ENCODE measurements at regions not wholly inside any gene's neighbourhood (a gene's known extent, or its start where the extent isn't known, plus 50 kb on each side); places are given as distances from the start of the nearest gene placed in this dataset.

- Mint-ChIP-seq H3K4me3 (no peak overlapping the region), H3K27me3 (peaks cover 3% of the 10 kb centered on the region), H3K36me3 (no peaks in the 10 kb centered on the region), H3K9me3 (no peaks in the 10 kb centered on the region), H3K27ac (no peak overlapping the region), H3K4me1 (no peaks in the 10 kb centered on the region)
These were observed 245.3 kb downstream of the TSN start for GRCh38 chr2:122000556-122001340.

DNA sequence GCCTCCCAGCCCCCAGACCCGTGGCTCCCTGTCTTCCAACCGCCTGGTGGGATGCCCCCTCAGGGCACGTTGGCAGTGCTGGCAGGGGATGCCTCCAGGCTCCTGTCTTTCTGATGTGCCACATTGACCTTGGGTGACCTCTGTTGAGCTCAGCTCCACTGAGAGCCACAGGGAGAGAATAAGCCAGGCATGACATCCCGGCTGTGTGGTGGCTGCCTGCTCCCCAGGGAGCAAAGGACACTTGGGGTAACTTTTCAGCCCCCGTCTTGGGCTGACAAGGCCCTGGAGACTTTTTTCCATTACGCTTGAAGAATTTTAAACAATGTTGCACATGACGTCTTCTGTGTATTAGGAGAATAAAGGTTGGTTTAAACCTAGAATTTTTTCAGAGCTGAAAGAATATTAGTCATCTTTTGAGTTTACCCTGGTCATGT, 246.0 kb downstream of the TSN start:
- no peak overlapping the region for H3K4me3 Mint-ChIP-seq
- H3K27me3 Mint-ChIP-seq = peaks cover 3% of the 10 kb centered on the region
- H3K9me3 Mint-ChIP-seq = no peaks in the 10 kb centered on the region
- H3K36me3 Mint-ChIP-seq = no peaks in the 10 kb centered on the region
- no peak overlapping the region for H3K27ac Mint-ChIP-seq
- no peaks in the 10 kb centered on the region for H3K4me1 Mint-ChIP-seq

- H3K27me3 Mint-ChIP-seq = peaks cover 4% of the 10 kb centered on the region
- no peak overlapping the region for H3K27ac Mint-ChIP-seq
- H3K36me3 Mint-ChIP-seq = no peaks in the 10 kb centered on the region
- H3K4me1 Mint-ChIP-seq = no peaks in the 10 kb centered on the region
- no peaks in the 10 kb centered on the region for H3K9me3 Mint-ChIP-seq
- H3K4me3 Mint-ChIP-seq = no peak overlapping the region
These were observed 247.9 kb downstream of the TSN start for GRCh38 chr2:122003196-122003940.

DNA sequence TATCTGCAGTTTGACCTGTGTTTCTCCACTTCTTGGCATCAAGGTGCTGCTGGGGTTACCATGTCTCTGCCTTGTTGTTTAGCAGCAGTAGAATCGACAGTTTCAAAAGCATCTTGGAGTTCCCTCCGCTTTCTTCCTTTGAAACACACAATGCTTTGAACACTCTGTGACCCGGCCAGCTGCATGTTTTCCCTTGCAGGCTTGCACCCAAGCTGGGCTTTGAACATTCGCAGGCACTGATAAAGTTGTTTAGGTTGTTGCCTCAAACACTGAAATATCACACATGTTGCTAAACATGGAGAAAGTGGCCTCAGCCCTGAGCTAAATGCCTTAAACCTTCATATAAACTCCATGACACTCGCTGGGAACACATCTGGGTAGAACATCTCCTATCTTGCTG, 251.7 kb downstream of the TSN start:
- Mint-ChIP-seq H3K36me3 (no peaks in the 10 kb centered on the region), H3K9me3 (no peaks in the 10 kb centered on the region), H3K4me1 (no peaks in the 10 kb centered on the region), H3K27ac (no peak overlapping the region), H3K4me3 (no peak overlapping the region), H3K27me3 (peaks cover 4% of the 10 kb centered on the region)

- Mint-ChIP-seq H3K27me3 (peaks cover 4% of the 10 kb centered on the region), H3K27ac (no peak overlapping the region), H3K4me1 (no peaks in the 10 kb centered on the region), H3K9me3 (no peaks in the 10 kb centered on the region), H3K4me3 (no peak overlapping the region), H3K36me3 (no peaks in the 10 kb centered on the region)
These were observed 252.1 kb downstream of the TSN start for GRCh38 chr2:122007577-122007976.

DNA sequence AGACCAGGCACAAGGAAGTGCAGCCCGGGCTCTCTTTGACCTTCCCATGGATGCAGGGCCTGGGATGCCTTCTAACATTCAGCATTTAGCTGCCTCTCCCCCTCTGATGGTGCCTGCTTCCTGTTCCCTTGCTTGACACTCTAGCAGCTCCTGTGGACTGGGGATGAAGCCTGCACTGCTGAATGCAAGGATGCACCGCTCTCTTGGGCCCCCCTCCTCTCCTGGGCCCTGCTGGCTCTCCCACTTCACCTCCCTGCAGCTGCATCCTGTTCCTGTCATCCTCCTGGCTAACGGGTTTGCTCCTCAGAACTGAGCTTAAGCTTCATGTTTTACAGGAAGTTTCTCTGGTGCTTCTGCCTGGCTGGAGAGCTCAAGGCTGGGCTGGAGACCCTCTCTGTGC, 254.1 kb downstream of the TSN start:
- Mint-ChIP-seq H3K9me3 (no peaks in the 10 kb centered on the region), H3K36me3 (no peaks in the 10 kb centered on the region), H3K4me3 (no peak overlapping the region), H3K27me3 (peaks cover 4% of the 10 kb centered on the region), H3K27ac (no peak overlapping the region), H3K4me1 (no peaks in the 10 kb centered on the region)

- Mint-ChIP-seq H3K36me3 (no peaks in the 10 kb centered on the region), H3K9me3 (no peaks in the 10 kb centered on the region), H3K4me1 (no peaks in the 10 kb centered on the region)
These were observed 256.2 kb downstream of the TSN start for GRCh38 chr2:122011493-122012270.

GRCh38 chr2:122018736-122019135, 263.3 kb downstream of the TSN start:
- H3K4me3 Mint-ChIP-seq = no peak overlapping the region
- no peaks in the 10 kb centered on the region for H3K36me3 Mint-ChIP-seq
- peaks cover 7% of the 10 kb centered on the region for H3K27me3 Mint-ChIP-seq
- H3K4me1 Mint-ChIP-seq = no peaks in the 10 kb centered on the region
- no peak overlapping the region for H3K27ac Mint-ChIP-seq
- no peaks in the 10 kb centered on the region for H3K9me3 Mint-ChIP-seq

More at GRCh38 chr2:122011493-122012270, 256.2 kb downstream of the TSN start:
- no peak overlapping the region for H3K27ac Mint-ChIP-seq
- H3K27me3 Mint-ChIP-seq = peaks cover 2% of the 10 kb centered on the region
- no peak overlapping the region for H3K4me3 Mint-ChIP-seq

DNA sequence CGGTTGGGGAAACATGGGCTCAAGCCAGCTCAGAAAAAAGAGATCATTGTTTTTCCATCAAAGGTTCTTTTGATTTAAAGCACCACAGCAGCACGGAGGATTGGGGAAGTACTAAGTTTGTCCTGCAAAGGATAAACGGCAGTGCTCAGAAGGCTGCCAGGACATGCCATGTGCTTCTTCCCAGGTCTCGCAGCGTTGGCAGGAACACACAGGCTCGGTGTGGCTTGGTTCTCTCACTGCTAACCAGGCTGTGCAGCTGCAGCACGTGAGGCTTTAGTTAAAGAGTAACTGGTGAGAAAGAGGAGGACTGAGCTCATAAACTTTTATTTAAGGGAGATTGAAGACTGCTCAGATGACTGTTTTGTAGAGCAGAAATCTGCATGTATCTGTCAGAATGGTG, 264.3 kb downstream of the TSN start:
- Mint-ChIP-seq H3K36me3 (no peaks in the 10 kb centered on the region), H3K4me1 (no peaks in the 10 kb centered on the region), H3K27ac (no peak overlapping the region), H3K27me3 (peaks cover 11% of the 10 kb centered on the region), H3K4me3 (no peak overlapping the region), H3K9me3 (no peaks in the 10 kb centered on the region)

DNA sequence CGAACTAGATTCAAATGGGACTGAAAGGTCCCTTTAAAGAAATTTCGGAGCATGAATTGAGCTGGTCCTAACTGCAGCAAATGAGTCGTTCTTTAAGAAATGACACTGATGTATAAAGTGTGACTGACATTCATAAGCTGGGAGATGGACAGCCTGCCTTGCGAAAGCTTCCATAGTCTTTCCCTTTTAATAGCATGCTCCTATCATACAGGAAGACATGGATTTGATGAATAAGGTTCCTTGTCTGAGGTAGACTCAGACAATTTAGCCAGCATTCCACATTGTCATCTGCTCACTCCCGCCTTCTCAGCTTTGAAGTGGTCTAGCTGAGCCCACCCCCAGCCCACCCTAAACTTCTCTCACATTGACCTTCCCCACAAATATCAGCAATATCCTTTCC, 264.9 kb downstream of the TSN start:
- peaks cover 11% of the 10 kb centered on the region for H3K27me3 Mint-ChIP-seq
- H3K36me3 Mint-ChIP-seq = no peaks in the 10 kb centered on the region
- no peak overlapping the region for H3K4me3 Mint-ChIP-seq
- H3K4me1 Mint-ChIP-seq = no peaks in the 10 kb centered on the region
- H3K27ac Mint-ChIP-seq = no peak overlapping the region
- no peaks in the 10 kb centered on the region for H3K9me3 Mint-ChIP-seq

- Mint-ChIP-seq H3K9me3 (no peaks in the 10 kb centered on the region), H3K4me3 (no peak overlapping the region), H3K27ac (no peak overlapping the region), H3K27me3 (peaks cover 11% of the 10 kb centered on the region), H3K4me1 (no peaks in the 10 kb centered on the region), H3K36me3 (no peaks in the 10 kb centered on the region)
These were observed 266.5 kb downstream of the TSN start for GRCh38 chr2:122021941-122022340.

DNA sequence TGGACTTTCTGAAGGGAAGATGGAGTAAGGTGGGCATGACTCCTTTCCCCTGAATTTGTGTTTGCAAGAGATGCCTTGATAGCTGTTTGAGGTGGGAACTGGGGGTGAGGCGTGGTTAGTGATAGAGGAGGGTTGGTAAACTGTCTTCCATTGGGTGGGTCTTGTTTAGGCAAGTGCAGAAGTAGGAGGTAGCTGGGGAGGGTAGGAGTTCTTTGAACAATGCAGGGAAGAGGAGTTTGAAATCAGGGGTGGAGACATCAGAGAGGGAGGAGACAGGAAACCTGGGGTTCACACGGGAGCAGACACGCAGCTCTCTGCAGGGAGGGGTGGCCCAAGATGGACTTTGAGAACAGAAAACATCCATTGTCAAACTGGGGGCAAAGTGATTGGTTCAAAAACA, 267.1 kb downstream of the TSN start:
- no peaks in the 10 kb centered on the region for H3K9me3 Mint-ChIP-seq
- peaks cover 11% of the 10 kb centered on the region for H3K27me3 Mint-ChIP-seq
- H3K27ac Mint-ChIP-seq = no peak overlapping the region
- H3K36me3 Mint-ChIP-seq = no peaks in the 10 kb centered on the region
- no peak overlapping the region for H3K4me3 Mint-ChIP-seq
- no peaks in the 10 kb centered on the region for H3K4me1 Mint-ChIP-seq

- H3K27ac Mint-ChIP-seq = no peak overlapping the region
- H3K9me3 Mint-ChIP-seq = no peaks in the 10 kb centered on the region
- H3K4me3 Mint-ChIP-seq = no peak overlapping the region
- no peaks in the 10 kb centered on the region for H3K36me3 Mint-ChIP-seq
- H3K27me3 Mint-ChIP-seq = peaks cover 11% of the 10 kb centered on the region
- no peaks in the 10 kb centered on the region for H3K4me1 Mint-ChIP-seq
These were observed 267.8 kb downstream of the TSN start for GRCh38 chr2:122023059-122023864.

GRCh38 chr2:122027510-122028217, 272.2 kb downstream of the TSN start:
- Mint-ChIP-seq H3K27me3 (peaks cover 7% of the 10 kb centered on the region), H3K4me1 (no peaks in the 10 kb centered on the region), H3K9me3 (no peaks in the 10 kb centered on the region)

More at GRCh38 chr2:122027510-122028217, 272.2 kb downstream of the TSN start:
- Mint-ChIP-seq H3K36me3 (no peaks in the 10 kb centered on the region), H3K4me3 (no peak overlapping the region), H3K27ac (no peak overlapping the region)
